Activated CD4-positive, alpha-beta T cell treated with anti-CD3 and anti-CD28 coated beads, Interleukin-2, amount 50 U/mL, for 4 hours (primary cell): ENCODE measurements at regions not wholly inside any gene's neighbourhood (a gene's known extent, or its start where the extent isn't known, plus 50 kb on each side); places are given as distances from the start of the nearest gene placed in this dataset.
"Not testable (repeated sequence)": the region's sequence is repeated elsewhere in the genome, so short reads cannot be mapped to it uniquely, and the experiment has no call there.

Experiments
- DNase-seq, 2 experiments: peaks; one replicate each; pipeline ENCODE4 v3.0.0-alpha.2; 2020

DNA sequence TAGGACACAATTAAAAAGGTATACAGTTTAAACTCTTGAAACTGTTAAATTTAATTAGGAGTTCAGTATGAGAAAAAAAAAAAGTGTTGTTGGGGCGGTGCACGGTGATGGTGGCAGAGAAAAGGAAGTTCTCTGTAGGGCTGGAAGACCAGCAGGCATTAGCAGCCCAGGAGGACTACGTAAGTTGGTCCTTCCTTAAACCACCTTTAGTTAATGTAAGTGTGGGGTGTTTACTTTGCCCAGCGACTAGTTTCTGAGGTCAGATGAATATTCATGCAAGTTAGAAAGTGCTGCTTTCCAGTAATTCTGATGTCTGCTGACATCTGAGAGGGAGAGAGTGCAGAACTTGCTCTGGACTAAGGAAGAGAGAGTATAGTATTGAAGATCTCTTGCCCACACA lies 54.9 kb downstream of the NKX2-1 start:
- no peak for DNase-seq

DNA sequence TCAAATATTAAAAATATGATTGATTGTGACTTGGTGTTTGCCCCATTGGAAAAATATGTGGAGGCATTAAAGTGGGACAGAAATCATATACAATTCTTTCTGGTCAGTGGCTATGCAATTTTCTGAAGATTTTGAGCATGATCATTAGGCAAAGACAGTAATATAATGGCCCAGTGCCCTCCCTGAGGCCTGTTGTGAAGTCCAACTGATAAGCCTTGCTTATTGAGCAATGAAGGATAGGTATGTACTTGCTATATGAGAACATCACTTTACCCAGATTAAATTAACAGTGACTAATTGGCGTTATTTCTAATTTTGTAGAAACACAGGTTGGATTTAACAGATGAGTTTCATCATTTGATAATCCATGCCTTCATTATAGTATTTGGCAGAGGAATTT lies 57.1 kb downstream of the NKX2-1 start:
- DNase-seq = no peak

DNA sequence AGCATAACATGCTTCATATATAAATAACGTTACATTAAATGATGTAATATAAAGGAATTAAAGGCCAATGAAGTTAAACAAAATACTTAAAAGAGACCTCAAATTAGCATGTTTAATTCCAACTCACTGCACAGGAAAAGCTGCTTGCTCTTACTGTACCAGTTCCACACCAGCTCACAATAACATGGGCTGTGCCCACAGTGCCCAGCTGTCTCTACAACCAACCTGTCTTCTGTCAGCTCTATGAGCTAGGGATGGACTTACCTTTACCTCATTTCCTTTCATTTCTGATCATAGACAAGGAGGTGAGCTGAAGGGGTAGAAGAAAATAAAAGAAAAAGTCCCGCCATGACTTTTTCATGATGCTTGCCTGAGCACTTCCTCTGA lies 64.8 kb downstream of the NKX2-1 start:
- no peak for DNase-seq

DNA sequence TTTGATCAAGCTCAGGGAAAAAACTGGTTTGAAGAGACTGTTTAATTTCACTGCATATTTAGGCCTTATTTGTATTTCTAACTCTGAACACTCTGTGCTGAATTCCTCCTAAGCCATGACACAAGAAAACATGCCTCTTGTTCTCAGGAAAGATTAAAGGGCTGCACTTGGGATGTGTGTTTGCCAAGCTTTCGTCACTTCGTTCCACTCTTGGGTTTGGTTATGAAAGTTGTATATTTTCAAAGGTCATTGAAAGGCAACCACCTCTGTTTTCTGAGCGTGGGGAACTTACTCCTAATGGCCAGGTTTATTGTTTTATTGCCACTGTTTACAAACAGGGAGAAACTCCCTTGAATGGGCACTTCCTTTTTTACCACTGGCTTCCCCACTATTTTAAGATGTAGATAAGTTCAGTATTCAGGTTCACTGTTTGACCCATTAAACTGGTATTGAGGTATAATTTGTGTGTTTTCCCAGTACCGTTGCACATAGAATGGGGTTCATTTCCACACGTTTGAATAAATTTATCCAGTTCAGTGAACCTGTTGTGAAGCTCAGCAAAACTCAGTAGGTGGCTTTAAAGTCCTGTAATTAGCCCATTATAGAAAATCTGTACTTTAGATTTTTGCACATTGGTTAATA lies 65.3 kb downstream of the NKX2-1 start:
- DNase-seq = no peak

DNA sequence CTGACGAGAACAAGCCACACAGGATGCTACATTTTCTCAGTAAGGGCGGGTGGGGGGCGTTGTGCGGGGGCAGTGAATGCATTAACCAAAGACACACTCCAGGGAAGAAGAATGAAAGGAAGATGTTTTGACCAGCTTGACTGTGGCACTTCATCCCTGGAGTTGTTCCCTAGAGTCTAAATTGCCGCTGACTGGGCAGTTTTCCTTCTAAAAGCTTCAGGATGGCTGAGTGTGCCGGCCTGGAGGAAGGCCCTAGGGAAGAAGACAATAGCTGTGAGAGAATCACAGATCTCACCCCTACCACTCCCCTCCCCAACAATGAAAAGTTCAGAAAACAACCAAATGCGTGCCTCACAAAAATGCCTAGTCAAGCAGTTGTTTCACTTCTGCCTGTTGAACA lies 67.2 kb downstream of the NKX2-1 start:
- DNase-seq = no peak

DNA sequence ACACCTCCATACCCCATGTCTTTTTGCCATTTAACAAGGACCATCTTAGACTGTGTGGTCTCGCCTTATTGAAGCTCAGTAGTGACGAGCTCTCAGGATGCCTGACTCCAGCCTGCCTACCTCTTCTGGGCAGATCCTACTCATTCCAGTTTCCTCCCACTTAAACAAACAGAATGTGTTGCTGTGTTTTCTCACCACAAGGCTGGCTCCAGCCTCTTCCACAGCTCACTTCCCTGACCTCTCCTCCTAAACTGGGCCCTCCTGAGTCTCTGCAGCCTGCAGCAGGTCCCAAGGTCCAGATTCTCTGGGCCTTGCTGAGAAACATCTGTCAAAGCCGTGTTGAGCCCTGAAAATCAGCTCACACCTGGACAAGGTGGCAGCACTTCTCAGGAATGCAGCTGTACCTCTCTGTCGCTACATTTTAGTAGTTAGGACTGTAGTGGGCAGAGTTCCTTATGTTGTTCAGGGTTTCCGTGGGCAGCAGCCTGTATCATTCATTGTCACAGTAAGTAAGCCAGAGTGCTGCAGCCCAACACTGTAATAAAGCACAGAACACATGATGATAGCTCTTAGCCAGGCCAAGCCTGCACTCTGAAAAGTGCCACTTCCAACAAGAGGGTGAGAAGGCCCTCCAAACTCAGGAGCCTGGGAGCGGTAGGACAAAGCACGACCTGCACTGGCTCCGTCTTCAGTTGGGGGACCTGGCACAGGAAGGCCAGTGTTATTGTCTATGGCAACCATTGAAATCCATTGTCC lies 68.5 kb downstream of the NKX2-1 start:
- no peak for DNase-seq

DNA sequence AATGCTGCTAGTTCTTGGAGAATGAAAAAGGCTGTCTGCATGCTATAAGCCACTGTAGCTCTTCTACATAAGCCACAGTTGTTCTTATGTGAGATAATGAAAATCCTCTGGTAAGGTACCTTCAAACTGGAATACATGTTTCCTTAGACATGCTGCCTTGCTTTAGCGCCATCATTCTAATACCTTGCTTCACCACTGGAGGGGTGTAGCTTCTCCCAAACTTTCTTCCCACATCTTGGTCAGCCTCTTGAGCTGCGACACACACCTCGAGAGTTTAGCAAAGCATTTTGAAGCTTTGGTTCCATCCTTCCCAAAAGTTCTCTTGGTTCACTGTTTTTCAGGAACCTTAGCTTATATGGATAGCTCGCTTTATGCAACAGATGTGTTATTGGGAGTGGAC lies 69.5 kb downstream of the NKX2-1 start:
- no peak for DNase-seq

DNA sequence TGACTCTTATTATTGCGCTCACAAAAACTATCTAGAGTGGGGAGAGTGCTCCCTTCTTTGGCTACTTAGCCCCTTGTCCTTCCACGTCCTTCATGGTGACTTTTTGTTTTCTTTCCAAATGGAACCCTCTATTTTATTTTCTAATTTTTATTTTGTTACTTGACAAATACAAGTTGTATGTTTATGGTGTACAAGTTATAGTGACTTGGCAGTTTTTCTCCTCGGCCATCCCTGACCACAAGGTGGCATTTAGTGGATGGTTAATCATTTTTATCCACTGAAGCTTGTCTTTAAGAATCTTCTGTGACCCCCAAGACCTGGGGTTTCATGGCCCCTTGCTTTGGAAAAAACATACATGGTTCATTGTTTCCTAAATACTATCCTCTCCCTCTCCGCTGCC lies 70.1 kb downstream of the NKX2-1 start:
- DNase-seq = no peak

DNA sequence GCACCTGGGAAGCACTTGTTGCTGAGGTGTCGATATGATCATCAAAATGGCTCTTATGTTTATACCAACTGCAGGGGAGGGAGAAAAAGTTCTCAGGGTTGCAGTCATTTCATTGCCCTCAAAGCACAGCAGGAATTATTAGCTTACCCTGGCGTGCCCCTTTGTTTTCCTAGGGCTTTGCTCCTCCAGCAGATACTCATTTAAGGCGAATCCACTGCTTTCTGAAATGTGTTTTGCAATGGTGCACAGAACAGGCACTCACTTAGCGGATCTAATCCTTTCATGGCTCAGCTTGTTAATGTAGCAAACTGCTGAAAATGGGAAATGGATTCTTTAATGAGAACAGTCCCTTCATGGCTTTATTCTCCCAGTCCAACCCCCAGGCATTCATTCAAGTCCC lies 76.7 kb downstream of the NKX2-1 start:
- no peak for DNase-seq

DNA sequence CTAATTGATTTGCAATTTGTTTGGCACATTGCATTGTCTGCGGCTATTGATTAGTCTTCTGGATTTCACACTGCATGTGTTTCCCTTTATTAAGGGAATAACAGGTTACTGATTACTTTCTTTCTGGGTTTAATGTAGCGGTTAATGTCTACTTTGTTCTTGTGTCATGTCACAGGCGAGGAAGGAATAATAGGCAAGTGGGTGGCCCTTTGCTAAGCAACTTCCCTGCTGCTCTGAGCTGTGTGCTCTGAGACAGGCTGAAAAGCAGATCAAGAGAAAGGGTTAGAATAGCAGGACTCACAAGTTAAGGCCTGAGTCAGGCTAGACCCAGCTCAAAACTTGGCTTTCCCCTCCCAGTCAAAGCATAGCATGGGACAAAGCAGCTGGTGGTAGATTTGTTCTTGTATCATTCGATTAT lies 77.2 kb downstream of the NKX2-1 start:
- no peak for DNase-seq

DNA sequence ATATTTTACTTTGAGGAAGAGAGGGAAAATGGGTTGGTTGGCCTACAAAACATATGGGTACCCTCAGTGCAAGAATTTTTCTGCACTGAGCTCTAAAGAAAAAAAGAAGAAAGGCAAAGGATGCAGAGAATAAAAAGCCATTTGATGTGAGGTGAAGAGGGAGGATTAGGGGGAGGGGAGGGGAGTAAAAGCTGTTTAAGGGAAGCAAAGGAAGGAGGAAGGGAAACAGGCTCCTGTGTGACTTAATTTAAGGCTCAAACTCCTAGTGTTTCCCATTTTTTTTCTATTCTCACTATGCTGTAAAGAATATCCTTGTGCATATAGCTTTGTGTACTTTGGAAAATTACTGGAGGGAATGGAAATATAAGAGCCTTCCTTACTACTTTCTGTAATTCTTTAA lies 78.7 kb downstream of the NKX2-1 start:
- no peak for DNase-seq

DNA sequence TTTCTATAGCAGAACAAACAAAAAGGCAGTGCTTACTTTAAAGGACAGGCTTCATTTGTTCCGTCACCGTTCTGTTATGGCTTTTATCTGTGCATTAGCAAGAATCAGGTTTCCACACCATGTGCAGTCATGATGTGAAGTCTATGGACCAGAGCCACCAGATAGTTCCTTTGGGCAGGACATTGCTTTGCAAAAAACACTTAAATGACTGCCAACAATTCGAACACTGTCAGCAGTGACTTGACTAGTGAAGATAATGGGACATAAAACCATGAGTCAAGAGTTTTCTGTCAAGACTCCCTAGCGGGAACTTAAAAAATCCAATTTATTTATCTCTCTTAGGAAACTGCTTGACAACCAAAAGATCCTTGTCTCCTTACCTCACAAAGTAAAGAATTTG lies 80.3 kb downstream of the NKX2-1 start:
- DNase-seq = no peak

DNA sequence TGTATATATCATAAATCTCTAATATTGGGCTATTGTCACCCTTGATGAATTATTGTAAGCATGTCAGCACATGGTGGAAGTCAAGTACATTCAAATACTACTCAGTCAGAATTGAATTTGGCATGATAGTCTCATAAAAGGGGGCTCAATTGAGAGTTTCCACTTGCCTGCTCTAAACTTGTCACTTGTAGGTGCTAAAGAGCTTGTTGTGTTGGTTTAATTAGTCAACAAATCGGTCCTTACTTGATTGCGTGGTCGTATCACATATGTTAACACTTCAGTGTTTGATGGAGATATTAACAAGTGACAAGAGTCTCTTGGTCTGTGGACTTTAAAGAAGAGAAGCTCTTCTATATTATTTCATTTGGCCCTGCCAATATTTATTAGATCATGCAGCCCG lies 81.1 kb downstream of the NKX2-1 start:
- no peak for DNase-seq

DNA sequence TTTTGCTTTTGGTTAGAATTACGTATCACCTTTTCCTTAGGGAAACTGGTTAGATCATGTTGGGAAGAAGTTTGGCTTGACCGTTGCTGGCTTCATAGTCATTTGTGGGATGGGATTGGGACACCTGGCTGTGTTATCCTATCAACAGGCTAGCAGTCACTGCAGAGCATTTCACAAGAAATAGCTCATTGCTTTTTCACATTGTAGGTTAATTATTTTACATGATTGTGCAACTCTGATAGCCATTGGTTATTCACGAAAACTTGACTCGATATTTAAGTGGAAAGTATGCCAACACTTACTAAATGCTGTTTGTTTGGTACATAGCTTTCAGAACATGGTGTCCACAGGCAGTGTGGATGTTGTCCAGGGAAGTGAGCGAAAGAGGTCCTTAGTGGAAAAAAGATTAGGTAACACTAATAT lies 89.4 kb downstream of the NKX2-1 start:
- no peak for DNase-seq

DNA sequence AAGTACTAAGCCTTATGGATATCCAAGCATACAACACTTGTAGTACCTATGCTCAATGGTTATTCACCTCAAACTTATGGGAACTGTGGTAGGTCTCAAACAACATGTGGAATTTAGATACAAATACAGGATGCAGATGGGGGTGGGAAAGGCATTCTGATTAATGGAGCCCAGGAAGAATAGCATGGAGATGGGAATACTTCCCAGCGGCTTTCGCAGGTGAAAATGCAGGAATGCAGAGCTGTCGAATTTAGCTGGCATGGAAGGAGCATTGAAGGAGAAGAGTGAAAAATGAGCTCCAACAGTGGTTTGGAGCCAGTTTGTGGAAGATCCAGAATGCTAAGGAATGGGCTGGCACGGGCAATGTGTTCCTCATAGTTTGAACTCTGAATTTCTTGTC lies 89.9 kb downstream of the NKX2-1 start:
- no peak for DNase-seq

DNA sequence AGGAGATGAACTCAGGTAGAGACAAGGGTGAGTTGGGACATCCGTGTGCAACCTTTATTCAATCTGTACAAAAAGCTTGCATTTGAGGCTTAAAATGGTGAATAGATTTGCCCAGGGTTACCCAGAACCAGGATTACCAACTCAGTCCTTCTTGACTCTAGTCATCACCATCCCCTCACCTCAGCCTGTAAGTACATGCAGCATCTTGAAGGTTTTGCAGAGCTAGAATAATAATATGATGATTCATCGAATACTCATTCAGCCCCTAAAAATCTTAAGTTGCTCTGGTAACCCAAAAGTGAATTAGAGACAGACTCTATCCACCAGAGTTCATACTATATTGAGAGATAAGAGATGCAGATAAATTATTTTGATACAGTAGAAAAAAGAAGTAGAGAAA lies 90.3 kb downstream of the NKX2-1 start:
- DNase-seq = no peak

DNA sequence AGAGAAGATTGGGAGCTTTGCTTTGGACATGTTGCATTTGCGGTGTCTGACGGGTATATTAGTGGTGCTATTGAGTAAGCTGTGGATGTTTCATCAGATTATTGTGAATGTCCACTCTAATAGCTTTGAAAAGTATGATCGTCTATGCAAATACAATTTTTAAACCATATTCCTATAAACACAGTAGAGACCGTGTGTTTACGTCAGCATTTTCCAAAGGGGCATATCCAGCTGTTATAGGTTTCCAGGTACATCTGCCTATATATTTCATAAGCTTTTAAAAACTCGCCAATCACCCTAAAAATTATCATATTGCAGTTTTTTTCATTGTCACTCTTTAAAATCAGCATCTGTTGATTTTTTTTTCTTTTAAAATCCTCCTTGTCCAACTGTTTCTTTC lies 91.7 kb downstream of the NKX2-1 start:
- no peak for DNase-seq

DNA sequence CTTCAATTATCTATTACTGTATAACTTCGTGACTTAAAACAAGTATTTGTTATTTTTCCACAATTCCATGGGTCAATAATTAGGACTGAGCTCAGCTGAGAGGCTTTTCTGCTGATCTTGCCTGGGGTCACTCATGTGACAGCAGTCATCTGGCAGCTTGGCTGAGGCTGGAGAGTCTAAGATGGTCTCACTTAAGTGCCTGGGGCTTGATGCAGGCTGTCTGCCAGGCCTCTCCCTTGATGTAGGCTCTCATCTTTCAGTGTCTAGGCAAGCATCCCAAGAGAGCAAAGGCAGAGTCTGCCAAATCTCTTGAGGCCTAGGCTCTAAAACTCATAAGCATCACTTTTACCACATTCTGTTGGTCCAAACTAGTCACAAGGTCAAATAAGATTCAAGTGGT lies 93.2 kb downstream of the NKX2-1 start:
- no peak for DNase-seq

DNA sequence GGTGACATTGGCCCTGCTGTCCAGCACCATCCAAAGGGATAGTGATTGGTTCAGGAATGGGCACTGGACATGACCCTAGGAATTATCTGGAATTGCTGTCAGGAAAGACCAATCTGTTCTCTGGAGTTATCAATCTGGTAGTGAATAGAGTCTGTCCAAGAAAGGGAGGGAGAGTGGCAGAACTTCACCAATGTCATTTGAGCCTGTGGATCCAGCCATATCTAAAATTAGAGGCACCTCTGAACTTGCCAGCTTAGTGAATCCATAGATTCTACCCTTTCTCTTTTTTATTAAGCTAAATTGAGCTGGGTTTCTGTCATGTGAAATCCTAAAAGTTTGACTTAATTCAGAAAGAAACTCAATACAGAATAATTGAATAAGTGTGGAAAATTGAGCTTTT lies 93.9 kb downstream of the NKX2-1 start:
- no peak for DNase-seq

DNA sequence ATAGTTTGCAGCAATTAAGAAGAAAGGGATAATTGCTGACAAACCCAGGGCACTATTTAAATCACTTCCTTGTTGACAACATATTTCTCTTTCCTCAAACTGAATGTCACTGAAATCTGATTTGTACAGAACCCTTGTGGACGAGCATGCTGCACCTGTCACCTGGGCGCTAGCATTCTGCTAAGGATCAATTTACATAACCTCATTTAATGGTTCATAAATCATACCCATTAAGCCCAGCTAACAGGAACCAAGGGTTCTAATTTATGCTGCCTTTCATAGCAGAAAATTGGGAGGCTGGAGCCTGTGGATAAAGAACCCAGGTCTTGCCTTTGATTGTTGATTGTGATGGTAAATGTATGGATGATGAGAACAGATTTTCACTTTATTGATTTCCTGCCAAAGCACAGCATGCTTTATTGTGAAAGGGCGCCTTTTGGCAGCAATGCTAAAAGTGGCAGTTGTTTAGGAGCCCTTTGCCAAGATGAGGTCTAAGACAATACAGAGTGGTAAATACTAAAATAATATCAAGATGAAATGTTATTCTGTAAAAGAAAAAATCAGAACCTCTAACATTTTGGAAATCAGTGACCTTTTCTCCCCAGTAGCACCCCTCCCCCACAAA lies 95.4 kb downstream of the NKX2-1 start:
- no peak for DNase-seq

DNA sequence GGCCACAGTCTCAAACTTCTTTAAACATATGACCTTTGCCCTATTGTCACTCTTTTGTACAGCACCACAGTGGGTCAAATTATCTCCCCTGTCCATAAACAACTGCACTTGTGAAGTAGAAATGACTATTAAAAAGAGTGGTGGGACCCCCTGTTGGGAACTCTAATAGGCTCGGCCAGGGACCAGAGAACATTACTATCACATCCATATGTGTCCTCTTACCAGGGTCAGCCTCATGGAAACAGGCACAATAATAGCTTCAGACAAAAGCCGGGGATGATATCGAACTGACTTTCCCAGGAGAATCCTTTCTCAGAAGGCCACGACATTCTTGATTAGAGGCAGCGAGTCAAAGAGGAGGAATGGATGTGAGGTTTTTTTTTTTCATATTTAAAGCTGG lies 96.6 kb downstream of the NKX2-1 start:
- no peak for DNase-seq

DNA sequence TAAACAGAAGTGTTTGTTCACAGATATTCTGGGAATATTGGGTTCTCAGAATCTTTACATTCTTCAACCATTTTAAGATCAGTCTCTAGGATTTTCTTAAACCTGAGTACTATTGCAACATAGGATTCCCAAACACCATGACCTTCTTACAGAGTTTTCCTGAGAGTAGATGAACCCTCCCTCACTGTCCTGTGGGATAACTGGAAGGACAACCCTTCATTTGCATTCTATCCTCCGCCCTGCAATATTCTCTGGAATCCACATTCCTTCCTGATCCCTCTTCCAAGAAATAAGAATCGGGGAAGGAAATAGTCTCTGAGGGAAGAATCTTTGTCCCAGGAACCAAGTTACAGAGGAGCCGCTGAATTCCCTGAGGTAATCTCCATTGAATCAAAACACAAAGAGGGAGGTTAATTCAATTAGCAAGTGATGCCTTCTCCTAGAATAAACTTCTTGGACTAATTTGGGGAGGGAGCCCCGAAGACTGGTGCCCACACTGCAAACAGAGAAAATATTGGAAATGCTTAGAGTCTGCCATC lies 99.8 kb upstream of the MBIP start:
- DNase-seq = no peak

DNA sequence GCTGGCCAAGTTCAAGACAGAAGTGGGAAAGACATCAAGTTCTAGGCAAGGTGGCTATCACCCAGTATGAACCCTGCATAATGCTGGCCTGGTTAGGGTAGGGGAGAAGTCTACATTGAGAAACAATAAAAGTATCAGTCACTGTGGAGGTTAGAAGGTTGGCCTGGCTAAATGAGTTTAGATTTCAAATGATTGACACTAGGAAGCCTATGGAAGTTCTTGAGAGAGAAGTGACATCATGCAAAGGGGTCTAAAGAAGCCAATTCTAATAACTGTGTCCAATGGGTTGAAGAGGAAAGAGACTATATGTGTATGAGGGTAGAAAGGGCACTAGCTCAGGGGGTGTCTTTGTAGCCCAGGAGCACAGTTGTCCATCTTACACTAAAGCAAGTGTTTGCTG lies 98.5 kb upstream of the MBIP start:
- DNase-seq = no peak

DNA sequence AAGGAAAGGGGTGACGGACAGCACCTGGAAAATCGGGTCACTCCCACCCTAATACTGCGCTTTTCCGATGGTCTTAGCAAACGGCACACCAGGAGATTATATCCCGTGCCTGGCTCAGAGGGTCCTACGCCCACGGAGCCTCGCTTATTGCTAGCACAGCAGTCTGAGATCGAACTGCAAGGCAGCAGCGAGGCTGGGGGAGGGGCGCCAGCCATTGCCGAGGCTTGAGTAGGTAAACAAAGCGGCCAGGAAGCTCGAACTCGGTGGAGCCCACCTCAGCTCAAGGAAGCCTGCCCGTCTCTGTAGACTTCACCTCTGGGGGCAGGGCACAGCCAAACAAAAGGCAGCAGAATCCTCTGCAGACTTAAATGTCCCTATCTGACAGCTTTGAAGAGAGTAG lies 91.5 kb upstream of the MBIP start:
- DNase-seq = not testable (repeated sequence)
